ENCODE measurements at regions not wholly inside any gene's neighbourhood (a gene's known extent, or its start where the extent isn't known, plus 50 kb on each side); places are given as distances from the start of the nearest gene placed in this dataset.

DNA sequence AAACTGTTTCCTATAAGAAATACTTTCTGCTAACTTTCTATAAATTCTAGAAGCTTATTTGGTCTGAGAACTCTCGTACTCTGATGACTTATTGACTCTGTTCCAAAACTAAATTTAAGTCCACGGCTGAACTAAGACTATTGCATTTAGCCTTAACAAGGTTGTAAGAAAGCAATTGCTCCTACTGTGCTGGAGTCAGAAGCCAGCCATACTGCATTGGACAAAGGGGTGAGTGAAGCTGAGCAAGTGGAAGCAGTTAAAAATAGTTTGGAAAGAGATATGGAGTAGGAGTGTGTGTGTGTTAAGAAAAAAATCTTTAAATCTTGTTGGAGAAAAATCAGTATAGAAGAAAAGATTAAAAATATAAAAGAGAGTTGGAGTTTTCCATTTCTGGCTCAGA is 1360.1 kb upstream of the CELF2 start:
- H3K36me3 ChIP-seq (ENCODE audit: control insufficient read depth in 2 of 2, insufficient read depth in 2 of 2, low read length in 1 of 2) = no peaks in the 10 kb centered on the region
- H3K4me1 ChIP-seq (ENCODE audit: control insufficient read depth in 2 of 2, insufficient read depth in 2 of 2, low read length in 2 of 2) = no peaks in the 10 kb centered on the region
- no peak overlapping the region for H3K4me3 ChIP-seq (ENCODE audit: low read length in 2 of 2)
- H3K27ac ChIP-seq (ENCODE audit: low read depth in 1 of 2, low read length in 1 of 2) = no peak overlapping the region
- H3K9me3 ChIP-seq (ENCODE audit: control insufficient read depth in 2 of 2, insufficient read depth in 1 of 2, low read length in 1 of 2) = no peaks in the 10 kb centered on the region
- no peak for DNase-seq (ENCODE audit: low read depth in 6 of 9, low spot score in 9 of 9)
- no peaks in the 10 kb centered on the region for H3K27me3 ChIP-seq (ENCODE audit: control insufficient read depth in 2 of 2, insufficient read depth in 1 of 2, low read length in 1 of 2)
- 83% methylated on average over 2 of the region's 2 CpGs for whole genome bisulfite sequencing

DNA sequence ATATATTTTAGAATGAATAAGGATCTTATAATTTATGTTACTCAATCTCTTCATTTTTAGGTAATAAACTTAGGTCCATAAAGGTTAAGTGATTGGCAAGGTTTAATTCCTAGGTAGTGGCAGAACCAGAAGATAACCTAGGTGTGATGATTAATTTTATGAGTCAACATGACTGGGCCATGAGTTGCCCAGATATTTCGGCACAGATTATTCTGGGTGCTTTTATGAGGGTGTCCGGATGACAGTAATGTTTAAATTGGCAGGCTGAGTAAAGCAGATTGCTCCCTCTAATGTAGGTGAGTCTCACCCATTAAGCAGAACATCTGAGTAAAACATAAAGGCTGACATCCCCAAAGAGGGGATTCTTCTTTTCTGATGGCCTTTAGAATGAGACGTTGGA is 1349.3 kb upstream of the CELF2 start:
- WGBS = 96% methylated on average over 3 of the region's 3 CpGs
- Histone ChIP-seq H3K9me3 (ENCODE audit: control insufficient read depth in 2 of 2, insufficient read depth in 1 of 2, low read length in 1 of 2) (no peaks in the 10 kb centered on the region), H3K4me3 (ENCODE audit: low read length in 2 of 2) (no peak overlapping the region), H3K36me3 (ENCODE audit: control insufficient read depth in 2 of 2, insufficient read depth in 2 of 2, low read length in 1 of 2) (no peaks in the 10 kb centered on the region), H3K27ac (ENCODE audit: low read depth in 1 of 2, low read length in 1 of 2) (no peak overlapping the region), H3K27me3 (ENCODE audit: control insufficient read depth in 2 of 2, insufficient read depth in 1 of 2, low read length in 1 of 2) (no peaks in the 10 kb centered on the region), H3K4me1 (ENCODE audit: control insufficient read depth in 2 of 2, insufficient read depth in 2 of 2, low read length in 2 of 2) (no peaks in the 10 kb centered on the region)
- no peak for DNase-seq (ENCODE audit: low read depth in 6 of 9, low spot score in 9 of 9)

DNA sequence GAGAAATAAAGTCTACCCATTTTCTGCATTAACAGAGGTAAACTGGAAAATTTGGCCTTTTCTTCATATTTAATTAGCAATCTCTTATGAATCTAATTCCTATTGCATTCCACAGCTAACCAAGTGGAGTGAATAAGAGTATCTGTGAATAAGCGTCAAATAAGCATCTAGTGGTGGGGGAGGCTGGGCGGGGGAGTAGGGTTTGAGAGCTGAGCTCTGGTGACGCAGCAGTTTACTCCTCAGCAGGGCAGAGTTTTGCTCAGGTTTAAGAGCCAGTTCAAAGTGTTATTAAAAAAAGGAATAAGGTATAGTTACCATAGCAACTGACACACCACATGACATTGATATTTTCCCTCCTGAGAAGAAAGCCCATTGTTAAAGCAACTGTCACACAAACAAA is 1346.8 kb upstream of the CELF2 start:
- Histone ChIP-seq H3K27ac (ENCODE audit: low read depth in 1 of 2, low read length in 1 of 2) (no peak overlapping the region), H3K36me3 (ENCODE audit: control insufficient read depth in 2 of 2, insufficient read depth in 2 of 2, low read length in 1 of 2) (no peaks in the 10 kb centered on the region), H3K4me1 (ENCODE audit: control insufficient read depth in 2 of 2, insufficient read depth in 2 of 2, low read length in 2 of 2) (no peaks in the 10 kb centered on the region), H3K27me3 (ENCODE audit: control insufficient read depth in 2 of 2, insufficient read depth in 1 of 2, low read length in 1 of 2) (no peaks in the 10 kb centered on the region), H3K9me3 (ENCODE audit: control insufficient read depth in 2 of 2, insufficient read depth in 1 of 2, low read length in 1 of 2) (no peaks in the 10 kb centered on the region), H3K4me3 (ENCODE audit: low read length in 2 of 2) (no peak overlapping the region)
- 93% methylated on average over 3 of the region's 3 CpGs for WGBS
- DNase-seq (ENCODE audit: low read depth in 6 of 9, low spot score in 9 of 9) = no peak

DNA sequence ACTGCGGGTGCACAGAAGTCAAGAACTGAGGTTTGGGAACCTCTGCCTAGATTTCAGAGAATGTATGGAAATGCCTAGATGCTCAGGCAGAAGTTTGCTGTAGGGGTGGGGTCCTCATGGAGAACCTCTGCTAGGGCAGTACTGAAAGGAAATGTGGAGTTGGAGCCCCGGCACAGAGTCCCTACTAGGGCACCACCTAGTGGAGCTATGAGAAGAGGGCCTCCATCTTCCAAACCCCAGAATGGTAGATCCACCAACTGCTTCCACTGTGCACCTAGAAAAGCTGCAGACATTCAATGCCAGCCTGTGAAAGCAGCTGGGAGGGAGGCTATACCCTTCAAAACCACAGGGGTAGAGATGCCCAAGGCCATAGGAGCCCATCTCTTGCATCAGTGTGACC is 1336.0 kb upstream of the CELF2 start:
- Histone ChIP-seq H3K4me1 (ENCODE audit: control insufficient read depth in 2 of 2, insufficient read depth in 2 of 2, low read length in 2 of 2) (no peaks in the 10 kb centered on the region), H3K4me3 (ENCODE audit: low read length in 2 of 2) (no peak overlapping the region), H3K27me3 (ENCODE audit: control insufficient read depth in 2 of 2, insufficient read depth in 1 of 2, low read length in 1 of 2) (no peaks in the 10 kb centered on the region), H3K9me3 (ENCODE audit: control insufficient read depth in 2 of 2, insufficient read depth in 1 of 2, low read length in 1 of 2) (peaks cover 0 to 8% of the 10 kb centered on the region in 2 donors), H3K36me3 (ENCODE audit: control insufficient read depth in 2 of 2, insufficient read depth in 2 of 2, low read length in 1 of 2) (no peaks in the 10 kb centered on the region), H3K27ac (ENCODE audit: low read depth in 1 of 2, low read length in 1 of 2) (no peak overlapping the region)
- DNase-seq (ENCODE audit: low read depth in 6 of 9, low spot score in 9 of 9) = no peak
- WGBS = 94% methylated on average over 2 of the region's 2 CpGs

DNA sequence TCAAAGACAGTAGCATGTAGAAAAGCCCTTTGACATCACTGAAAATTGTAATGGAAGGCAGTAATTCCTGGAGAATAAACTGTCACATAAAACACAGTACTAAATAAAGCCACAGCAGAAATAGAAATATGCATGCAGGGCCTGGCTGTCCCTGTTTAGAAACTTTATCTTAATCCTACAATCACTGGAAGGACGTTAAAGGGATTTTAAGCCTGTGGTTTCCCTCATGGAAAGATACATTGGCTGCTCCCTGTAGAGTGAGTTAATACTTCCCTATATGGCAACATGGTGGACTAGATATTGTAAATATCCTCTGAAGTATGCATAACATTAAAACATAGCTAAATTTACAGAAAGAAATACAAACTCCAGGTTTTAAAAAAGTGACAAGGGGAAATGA is 1334.9 kb upstream of the CELF2 start:
- H3K9me3 ChIP-seq (ENCODE audit: control insufficient read depth in 2 of 2, insufficient read depth in 1 of 2, low read length in 1 of 2) = peaks cover 0 to 8% of the 10 kb centered on the region in 2 donors
- H3K36me3 ChIP-seq (ENCODE audit: control insufficient read depth in 2 of 2, insufficient read depth in 2 of 2, low read length in 1 of 2) = no peaks in the 10 kb centered on the region
- H3K27ac ChIP-seq (ENCODE audit: low read depth in 1 of 2, low read length in 1 of 2) = no peak overlapping the region
- H3K4me3 ChIP-seq (ENCODE audit: low read length in 2 of 2) = no peak overlapping the region
- no peaks in the 10 kb centered on the region for H3K27me3 ChIP-seq (ENCODE audit: control insufficient read depth in 2 of 2, insufficient read depth in 1 of 2, low read length in 1 of 2)
- WGBS = 78% methylated on average over 1 of the region's 1 CpG
- no peak for DNase-seq (ENCODE audit: low read depth in 6 of 9, low spot score in 9 of 9)
- H3K4me1 ChIP-seq (ENCODE audit: control insufficient read depth in 2 of 2, insufficient read depth in 2 of 2, low read length in 2 of 2) = no peaks in the 10 kb centered on the region

DNA sequence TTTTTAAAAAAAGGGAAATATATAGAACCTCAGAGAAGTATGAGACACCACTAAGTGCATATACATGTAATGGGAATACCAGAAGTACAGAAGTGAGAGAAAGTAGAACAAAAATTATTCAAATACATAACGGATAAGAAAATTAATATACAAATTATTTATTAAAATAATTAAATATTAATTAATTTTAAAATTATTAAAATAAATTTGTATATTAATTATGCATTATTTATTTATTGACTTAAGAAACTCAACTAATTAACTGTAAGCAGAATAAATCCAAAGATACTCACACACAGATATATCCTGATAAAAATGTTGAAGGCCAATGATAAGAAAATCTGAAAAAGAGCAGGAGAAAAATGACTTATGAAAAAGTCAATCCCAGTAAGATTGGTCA is 1333.5 kb upstream of the CELF2 start:
- Histone ChIP-seq H3K27ac (ENCODE audit: low read depth in 1 of 2, low read length in 1 of 2) (no peak overlapping the region), H3K27me3 (ENCODE audit: control insufficient read depth in 2 of 2, insufficient read depth in 1 of 2, low read length in 1 of 2) (no peaks in the 10 kb centered on the region), H3K36me3 (ENCODE audit: control insufficient read depth in 2 of 2, insufficient read depth in 2 of 2, low read length in 1 of 2) (no peaks in the 10 kb centered on the region), H3K4me1 (ENCODE audit: control insufficient read depth in 2 of 2, insufficient read depth in 2 of 2, low read length in 2 of 2) (no peaks in the 10 kb centered on the region), H3K4me3 (ENCODE audit: low read length in 2 of 2) (no peak overlapping the region), H3K9me3 (ENCODE audit: control insufficient read depth in 2 of 2, insufficient read depth in 1 of 2, low read length in 1 of 2) (peaks cover 0 to 8% of the 10 kb centered on the region in 2 donors)
- 96% methylated on average over 1 of the region's 1 CpG for WGBS
- DNase-seq (ENCODE audit: low read depth in 6 of 9, low spot score in 9 of 9) = no peak

DNA sequence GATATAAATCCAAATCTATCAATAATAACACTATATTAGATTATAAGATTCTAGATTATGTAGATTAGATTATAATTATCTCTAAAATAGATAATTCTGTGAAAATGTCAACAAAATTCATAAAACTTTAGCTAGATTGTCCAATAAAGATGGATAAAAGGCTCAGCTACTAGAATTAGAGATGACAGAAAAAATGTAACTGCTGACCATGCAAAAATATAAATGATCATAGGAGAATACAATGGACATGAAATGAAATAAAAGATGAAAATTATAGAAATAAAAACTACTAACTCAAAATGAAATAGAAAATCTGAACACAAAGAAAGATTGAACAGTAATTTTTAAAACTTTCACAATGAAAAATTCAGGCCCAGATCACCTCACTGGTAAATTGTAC is 1332.1 kb upstream of the CELF2 start:
- H3K4me3 ChIP-seq (ENCODE audit: low read length in 2 of 2) = no peak overlapping the region
- no peaks in the 10 kb centered on the region for H3K36me3 ChIP-seq (ENCODE audit: control insufficient read depth in 2 of 2, insufficient read depth in 2 of 2, low read length in 1 of 2)
- no peaks in the 10 kb centered on the region for H3K4me1 ChIP-seq (ENCODE audit: control insufficient read depth in 2 of 2, insufficient read depth in 2 of 2, low read length in 2 of 2)
- no peak for DNase-seq (ENCODE audit: low read depth in 6 of 9, low spot score in 9 of 9)
- no peaks in the 10 kb centered on the region for H3K27me3 ChIP-seq (ENCODE audit: control insufficient read depth in 2 of 2, insufficient read depth in 1 of 2, low read length in 1 of 2)
- no peak overlapping the region for H3K27ac ChIP-seq (ENCODE audit: low read depth in 1 of 2, low read length in 1 of 2)
- peaks cover 0 to 8% of the 10 kb centered on the region in 2 donors for H3K9me3 ChIP-seq (ENCODE audit: control insufficient read depth in 2 of 2, insufficient read depth in 1 of 2, low read length in 1 of 2)

DNA sequence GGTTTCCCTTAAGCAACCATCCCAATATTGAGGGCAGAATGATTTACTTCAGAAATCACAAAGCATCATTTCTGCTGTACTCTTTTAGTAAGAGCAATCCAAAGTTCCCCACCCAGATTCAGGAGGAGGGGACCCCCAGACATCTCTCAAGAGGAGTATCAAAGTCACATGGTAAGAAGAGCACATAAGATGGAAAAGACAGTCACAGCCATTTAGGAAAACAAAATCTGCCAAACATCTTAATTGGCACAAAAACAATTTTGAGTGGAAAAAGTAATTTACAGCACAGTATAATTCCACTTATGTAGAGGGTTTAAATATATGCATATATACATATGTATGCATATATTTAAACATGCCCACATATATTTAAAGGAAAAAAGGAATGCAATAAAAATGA is 1329.0 kb upstream of the CELF2 start:
- Histone ChIP-seq H3K4me1 (ENCODE audit: control insufficient read depth in 2 of 2, insufficient read depth in 2 of 2, low read length in 2 of 2) (no peaks in the 10 kb centered on the region), H3K4me3 (ENCODE audit: low read length in 2 of 2) (no peak overlapping the region), H3K9me3 (ENCODE audit: control insufficient read depth in 2 of 2, insufficient read depth in 1 of 2, low read length in 1 of 2) (peaks cover 0 to under 1% of the 10 kb centered on the region in 2 donors), H3K36me3 (ENCODE audit: control insufficient read depth in 2 of 2, insufficient read depth in 2 of 2, low read length in 1 of 2) (no peaks in the 10 kb centered on the region), H3K27me3 (ENCODE audit: control insufficient read depth in 2 of 2, insufficient read depth in 1 of 2, low read length in 1 of 2) (no peaks in the 10 kb centered on the region), H3K27ac (ENCODE audit: low read depth in 1 of 2, low read length in 1 of 2) (no peak overlapping the region)
- no peak for DNase-seq (ENCODE audit: low read depth in 6 of 9, low spot score in 9 of 9)

DNA sequence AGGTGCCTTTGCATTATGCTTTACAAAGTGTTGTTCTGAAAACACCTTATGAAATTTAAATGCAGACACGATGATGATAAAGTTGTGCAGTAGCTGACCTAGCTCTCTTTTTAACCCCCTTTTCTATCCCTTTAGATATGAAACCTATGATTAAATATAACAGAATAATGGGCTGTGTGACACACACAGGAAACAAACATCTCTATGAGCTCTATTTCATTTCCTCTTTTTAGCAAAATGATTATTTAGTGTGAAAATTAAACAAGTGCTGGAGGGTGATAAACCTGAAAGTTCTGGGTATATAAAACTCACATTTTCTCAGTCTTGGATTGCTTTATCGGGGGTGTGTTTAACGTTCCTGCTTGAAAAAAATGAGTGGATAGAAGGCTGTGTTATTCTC is 1310.5 kb upstream of the CELF2 start:
- H3K36me3 ChIP-seq (ENCODE audit: control insufficient read depth in 2 of 2, insufficient read depth in 2 of 2, low read length in 1 of 2) = no peaks in the 10 kb centered on the region
- no peaks in the 10 kb centered on the region for H3K9me3 ChIP-seq (ENCODE audit: control insufficient read depth in 2 of 2, insufficient read depth in 1 of 2, low read length in 1 of 2)
- no peak for DNase-seq (ENCODE audit: low read depth in 6 of 9, low spot score in 9 of 9)
- no peak overlapping the region for H3K4me3 ChIP-seq (ENCODE audit: low read length in 2 of 2)
- 8% methylated on average over 3 of the region's 3 CpGs for WGBS
- H3K27me3 ChIP-seq (ENCODE audit: control insufficient read depth in 2 of 2, insufficient read depth in 1 of 2, low read length in 1 of 2) = no peaks in the 10 kb centered on the region
- no peaks in the 10 kb centered on the region for H3K4me1 ChIP-seq (ENCODE audit: control insufficient read depth in 2 of 2, insufficient read depth in 2 of 2, low read length in 2 of 2)
- no peak overlapping the region for H3K27ac ChIP-seq (ENCODE audit: low read depth in 1 of 2, low read length in 1 of 2)

DNA sequence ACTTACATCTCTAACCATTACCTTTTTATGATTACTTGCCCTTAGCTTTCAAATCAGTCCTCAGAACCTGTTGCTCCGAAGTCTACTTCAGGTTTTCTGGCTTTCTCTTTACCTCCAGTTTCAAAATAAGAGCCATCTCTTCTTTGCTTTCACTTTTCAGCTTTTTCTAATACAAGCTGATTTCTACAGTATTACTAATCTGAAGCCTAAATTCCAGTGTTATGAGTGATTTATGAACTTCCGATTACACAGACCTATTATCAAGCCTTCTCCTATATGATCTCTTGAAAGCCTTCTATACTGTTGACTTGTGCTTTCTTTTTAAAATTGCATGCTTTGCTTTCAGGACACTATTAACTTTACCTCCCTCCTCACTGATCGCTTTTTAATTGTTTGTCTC is 1307.8 kb upstream of the CELF2 start:
- Histone ChIP-seq H3K27ac (ENCODE audit: low read depth in 1 of 2, low read length in 1 of 2) (no peak overlapping the region), H3K4me1 (ENCODE audit: control insufficient read depth in 2 of 2, insufficient read depth in 2 of 2, low read length in 2 of 2) (no peaks in the 10 kb centered on the region), H3K9me3 (ENCODE audit: control insufficient read depth in 2 of 2, insufficient read depth in 1 of 2, low read length in 1 of 2) (peaks cover 0 to 6% of the 10 kb centered on the region in 2 donors), H3K27me3 (ENCODE audit: control insufficient read depth in 2 of 2, insufficient read depth in 1 of 2, low read length in 1 of 2) (no peaks in the 10 kb centered on the region), H3K4me3 (ENCODE audit: low read length in 2 of 2) (no peak overlapping the region), H3K36me3 (ENCODE audit: control insufficient read depth in 2 of 2, insufficient read depth in 2 of 2, low read length in 1 of 2) (no peaks in the 10 kb centered on the region)
- WGBS = 87% methylated on average over 3 of the region's 3 CpGs
- no peak for DNase-seq (ENCODE audit: low read depth in 6 of 9, low spot score in 9 of 9)
